Inferior parietal cortex (tissue), 1 donor: ENCODE measurements at regions not wholly inside any gene's neighbourhood (a gene's known extent, or its start where the extent isn't known, plus 50 kb on each side); places are given as distances from the start of the nearest gene placed in this dataset.
"Not testable (repeated sequence)": the region's sequence is repeated elsewhere in the genome, so short reads cannot be mapped to it uniquely, and the experiment has no call there.

ENCODE experiments used
- DNase-seq: peaks from one replicate; pipeline ENCODE4 v3.0.0-alpha.2; 2016; ENCODE audit errors: extremely low spot score

GRCh38 chr2:71922499-71923142, 225.0 kb downstream of the CYP26B1 start:
- DNase-seq, result no peak

DNA sequence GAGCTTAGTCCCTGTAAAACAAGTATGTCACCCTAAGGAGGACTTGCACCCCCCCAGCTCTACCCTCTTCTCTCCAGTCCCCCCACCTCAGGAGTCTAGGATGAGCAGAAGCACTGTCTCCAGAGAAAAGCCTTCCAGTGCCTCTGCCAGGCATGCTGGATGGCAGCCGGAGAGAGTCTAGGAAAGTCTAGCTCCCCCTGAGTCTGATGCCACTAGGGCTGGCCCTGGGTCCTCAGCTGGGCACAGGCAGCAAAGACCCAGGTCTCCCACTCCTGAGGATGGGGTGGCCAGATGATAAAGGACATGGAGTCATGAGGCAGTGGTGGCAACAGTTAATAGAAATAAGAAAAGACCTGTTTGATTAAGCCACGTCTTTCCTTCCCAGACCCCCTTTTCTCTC, 225.6 kb downstream of the CYP26B1 start:
- DNase-seq, result no peak

GRCh38 chr2:71920819-71921218, 226.8 kb downstream of the CYP26B1 start:
- DNase-seq, result not testable (repeated sequence)

- DNase-seq, result no peak
These were observed 228.0 kb downstream of the CYP26B1 start for GRCh38 chr2:71919708-71920107.

DNA sequence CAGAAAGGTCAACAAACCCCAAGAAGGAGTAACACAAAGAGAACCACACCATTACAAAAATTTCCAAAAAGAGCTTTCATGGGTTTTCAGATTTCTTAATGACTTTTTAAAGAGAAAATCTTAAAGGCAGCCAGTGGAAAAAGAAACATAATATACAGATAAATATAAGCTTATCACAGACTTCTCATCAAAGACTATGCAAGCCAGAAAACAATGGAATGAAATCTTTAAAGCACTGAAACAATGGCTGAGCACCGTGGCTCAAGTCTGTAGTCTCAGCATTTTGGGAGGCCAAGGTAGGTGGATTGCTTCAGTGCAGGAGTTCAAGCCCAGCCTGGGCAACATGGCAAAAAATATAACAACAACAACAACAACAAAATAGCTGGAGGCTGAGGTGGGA, 237.4 kb downstream of the CYP26B1 start:
- no peak for DNase-seq

GRCh38 chr2:71908798-71909197, 238.9 kb downstream of the CYP26B1 start:
- DNase-seq, result no peak

- DNase-seq, result no peak
These were observed 240.2 kb downstream of the CYP26B1 start for GRCh38 chr2:71907503-71907902.

DNA sequence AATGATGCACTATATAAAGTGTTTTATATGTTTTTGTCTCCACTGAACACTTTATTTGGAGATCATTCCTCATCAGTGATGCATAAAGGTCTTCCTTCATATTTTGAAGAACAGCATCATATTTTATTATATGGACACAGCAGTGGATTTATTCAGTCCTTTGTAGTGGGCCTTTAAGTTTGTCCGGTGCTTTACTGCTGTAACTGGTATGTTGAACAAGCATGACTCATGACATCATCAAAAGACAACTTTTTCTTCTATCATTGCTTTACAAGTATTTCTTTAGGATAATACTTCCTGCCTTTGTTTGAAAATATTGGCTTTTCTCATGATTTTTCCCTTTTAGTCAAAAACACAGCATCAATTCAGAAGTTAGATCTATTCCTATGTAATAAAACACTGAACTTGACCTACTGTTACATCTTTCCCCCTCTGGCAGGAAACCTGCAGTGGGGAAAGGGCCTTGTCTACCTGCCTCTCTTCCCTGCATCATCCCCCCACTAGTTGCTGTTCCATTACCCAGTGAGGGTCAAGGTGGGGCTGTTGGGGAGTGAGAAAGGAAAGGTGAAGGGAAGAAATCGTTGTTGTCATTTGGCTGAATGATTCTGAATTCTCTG, 241.2 kb downstream of the CYP26B1 start:
- no peak for DNase-seq

- DNase-seq, result no peak
These were observed 242.5 kb downstream of the CYP26B1 start for GRCh38 chr2:71905205-71905604.

DNA sequence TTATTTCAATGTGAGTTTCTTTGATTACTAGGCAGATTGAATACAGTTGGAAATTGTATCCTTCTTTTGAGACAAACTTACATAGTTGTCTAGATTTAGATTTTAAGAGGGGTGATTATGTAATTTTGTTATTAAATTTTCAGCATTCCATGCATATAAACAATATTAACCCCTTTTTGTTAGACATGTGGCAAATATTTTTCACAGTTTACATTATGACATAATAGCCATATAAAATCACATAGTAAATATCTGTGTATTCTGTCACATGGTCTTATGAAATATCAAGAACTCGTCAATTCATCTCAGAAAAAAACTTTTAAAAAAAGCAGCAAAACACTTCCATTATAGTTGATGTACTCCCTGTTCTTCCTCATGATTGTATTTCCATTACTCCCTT, 243.8 kb downstream of the CYP26B1 start:
- DNase-seq, result no peak

GRCh38 chr2:71901466-71901865, 246.2 kb downstream of the CYP26B1 start:
- DNase-seq, result no peak

DNA sequence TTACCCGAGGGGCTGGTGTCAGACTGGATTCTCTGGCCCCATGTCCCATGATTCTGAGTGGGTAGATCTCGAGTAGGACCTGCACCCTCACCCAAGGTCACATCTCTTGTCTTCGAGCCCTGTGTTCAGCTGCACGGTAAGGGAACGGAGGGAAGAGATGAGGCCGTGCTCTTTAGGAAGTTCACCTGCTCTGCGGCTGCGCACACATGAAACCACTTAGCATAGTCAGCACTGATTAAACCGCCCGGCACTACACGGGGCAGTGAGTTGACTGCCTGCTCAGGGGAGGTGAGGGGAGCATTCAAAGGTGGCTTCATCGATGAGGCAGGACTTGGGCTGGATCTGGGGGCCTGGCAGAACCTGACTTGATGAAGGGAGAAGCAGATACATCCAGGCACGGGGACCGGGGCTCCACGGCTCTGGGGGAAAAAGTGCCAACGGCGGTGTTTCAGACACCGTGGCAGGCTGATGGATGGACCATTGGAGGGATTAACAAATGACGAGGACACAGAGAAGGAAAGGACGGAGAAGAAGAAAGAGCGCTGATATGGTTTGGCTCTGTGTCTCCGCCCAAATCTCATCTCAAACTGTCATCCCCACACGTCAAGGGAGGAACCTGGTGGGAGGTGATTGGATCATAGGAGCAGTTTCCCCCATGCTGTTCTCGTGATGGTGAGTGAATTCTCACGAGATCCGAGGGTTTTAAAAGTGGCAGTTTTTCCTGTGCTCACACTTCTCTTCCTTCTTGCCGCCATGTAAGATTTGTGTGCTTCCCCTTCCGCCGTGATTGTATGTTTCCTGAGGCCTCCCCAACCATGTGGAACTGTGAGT, 248.6 kb downstream of the CYP26B1 start:
- DNase-seq, result no peak

GRCh38 chr2:71898375-71898774, 249.3 kb downstream of the CYP26B1 start:
- no peak for DNase-seq

- no peak for DNase-seq
These were observed 249.8 kb downstream of the CYP26B1 start for GRCh38 chr2:71897836-71898235.

DNA sequence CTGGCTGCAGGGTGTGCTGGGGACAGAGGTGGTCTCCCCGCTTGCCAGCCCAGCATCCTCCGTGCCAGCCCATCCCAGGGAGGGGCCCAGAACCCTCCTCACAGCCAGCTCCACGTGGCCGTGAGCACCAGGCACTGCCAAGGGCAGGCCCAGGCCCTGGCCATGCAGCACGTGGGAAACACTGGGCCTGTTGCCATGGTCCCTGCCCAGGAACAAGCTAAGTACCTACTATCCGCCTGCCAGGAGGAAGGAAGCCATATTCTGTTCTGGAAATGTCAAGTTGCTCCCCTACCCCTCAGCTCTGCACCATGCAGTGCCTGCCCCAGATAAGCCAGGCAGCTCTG, 250.6 kb downstream of the CYP26B1 start:
- DNase-seq, result no peak

DNA sequence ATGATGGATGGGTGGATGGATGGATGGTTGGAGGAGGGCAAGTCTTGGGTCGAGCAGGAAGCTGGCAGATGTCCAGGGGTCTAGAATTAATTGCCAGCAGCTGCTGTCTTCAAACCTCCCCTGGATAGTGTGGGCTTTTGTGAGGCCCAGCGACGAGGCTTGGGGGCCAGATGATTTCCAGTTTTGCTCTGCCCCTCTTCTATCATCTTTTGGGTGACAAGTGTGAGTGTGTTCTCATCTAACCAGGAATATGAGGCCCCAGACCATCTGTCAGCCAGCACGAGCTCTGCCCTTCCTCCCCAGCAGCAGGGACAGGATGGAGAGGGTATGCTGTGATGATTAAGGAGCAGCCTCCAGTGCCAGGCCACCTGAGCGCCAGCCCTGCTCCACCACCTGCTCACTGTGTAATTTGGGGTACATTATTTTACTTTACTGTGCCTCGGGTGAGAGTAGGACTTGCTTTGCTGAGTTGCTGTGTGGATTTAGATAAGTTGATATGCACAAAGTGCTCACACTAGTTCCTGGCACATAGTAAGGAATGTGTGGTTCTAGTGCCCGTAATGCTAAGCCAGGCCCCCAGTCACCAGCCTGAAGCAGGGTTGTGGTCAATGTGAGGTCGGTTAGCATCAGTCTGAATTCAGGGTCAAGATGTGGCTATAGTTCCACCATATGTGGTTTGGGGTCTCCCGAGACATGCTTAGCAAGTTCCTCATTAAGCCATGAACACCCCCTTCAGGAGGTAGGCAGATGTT, 251.1 kb downstream of the CYP26B1 start:
- DNase-seq, result no peak

DNA sequence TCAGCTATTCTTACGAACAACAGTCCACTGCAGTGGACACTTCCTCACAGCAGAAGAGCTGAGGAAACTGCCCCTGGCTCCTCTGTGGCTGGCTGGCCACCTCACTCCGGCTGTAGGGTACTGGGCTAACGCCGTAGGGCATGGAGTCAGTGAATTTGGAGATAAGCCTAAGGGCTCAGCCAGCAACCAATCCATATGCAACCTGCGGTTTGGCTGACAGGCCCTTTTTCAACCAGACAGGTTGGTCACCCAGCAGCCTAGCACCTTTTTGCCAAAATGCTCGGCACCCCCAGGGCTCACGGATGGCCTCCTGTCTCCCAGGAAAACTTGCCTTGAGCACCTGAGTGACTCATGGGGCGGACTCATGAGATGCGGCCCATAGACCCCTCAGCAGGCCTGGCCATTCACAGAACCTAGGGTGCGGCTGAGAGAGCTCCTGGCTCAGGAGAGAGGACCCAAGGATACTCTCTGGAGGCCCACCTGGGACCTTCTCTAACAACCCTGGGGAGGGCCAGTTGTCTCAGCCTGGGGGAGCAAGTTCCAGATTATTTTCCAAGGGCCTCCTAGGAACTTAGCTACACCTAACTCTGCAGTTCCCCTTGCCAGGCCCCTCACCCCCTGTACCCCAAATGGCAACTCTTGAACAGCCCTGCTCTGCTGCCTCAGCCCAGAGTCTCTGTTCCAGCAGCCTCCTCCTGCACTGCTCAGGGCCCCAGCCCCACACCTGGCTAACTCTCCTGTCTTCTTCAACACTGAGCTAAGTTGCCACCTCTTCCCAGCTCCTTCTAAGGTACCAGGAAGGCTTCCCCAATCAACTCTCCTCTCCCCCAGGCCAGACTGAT, 252.1 kb downstream of the CYP26B1 start:
- no peak for DNase-seq

GRCh38 chr2:71894261-71894660, 253.4 kb downstream of the CYP26B1 start:
- DNase-seq, result no peak

DNA sequence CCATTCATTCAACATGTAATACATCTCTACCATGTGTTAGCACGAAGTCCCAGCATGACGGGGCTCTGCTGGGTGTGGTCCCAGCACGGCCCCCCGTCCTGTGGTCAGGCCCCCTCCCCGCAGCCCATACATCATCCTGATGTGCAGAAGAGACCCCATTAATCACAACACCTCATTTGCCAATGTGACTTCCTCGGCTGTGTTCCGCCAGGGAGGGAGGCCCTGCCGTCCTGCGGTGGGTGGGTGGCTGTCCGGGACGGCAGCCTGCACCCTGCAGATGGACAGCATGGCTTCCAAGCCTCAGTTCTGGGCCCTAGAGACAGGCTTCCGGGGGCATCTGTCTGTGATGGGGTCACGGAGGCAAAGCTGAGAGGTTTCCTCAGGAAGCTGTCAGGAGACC, 254.0 kb downstream of the CYP26B1 start:
- no peak for DNase-seq

- DNase-seq, result no peak
These were observed 254.8 kb downstream of the CYP26B1 start for GRCh38 chr2:71892896-71893295.

DNA sequence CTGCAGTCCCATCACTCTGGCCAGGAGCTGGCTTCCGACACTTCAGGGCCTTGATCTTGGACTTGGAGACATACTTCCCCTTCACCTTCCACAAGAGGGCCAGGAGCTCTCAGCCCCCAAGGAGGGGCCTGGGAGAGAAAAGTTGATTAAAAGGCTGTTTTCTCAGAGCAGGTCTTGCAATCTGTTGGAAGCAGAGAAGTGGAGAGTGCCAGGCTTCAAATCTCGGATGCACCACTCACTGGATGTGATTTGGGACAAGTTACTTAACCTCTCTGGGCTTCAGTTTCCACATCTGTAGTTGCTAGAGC, 255.3 kb downstream of the CYP26B1 start:
- no peak for DNase-seq
